ENCODE measurements at regions not wholly inside any gene's neighbourhood (a gene's known extent, or its start where the extent isn't known, plus 50 kb on each side); places are given as distances from the start of the nearest gene placed in this dataset.

DNA sequence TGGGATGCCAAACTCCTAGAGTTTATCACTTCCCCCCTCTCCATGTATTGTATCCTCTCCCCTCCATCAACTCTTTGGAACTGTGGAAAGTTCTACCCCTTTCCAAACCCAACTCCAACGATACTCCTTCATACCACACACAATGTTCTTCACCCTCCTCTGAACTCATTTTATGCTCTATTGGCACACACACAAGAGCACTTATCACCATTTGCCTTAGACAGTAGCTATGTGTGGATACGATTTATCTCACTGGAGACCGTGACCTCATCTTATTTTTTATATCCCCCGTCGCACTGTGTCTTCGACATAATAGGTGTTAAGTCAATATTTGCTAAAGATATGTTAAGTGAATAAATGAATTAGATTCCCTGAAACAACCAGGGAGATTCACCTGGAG lies 316.5 kb upstream of the PROK2 start:
- Histone ChIP-seq H3K4me3 (ENCODE audit: insufficient read depth, low read length, poor library complexity, severe bottlenecking) (no peak overlapping the region), H3K9me3 (ENCODE audit: insufficient read depth, low read length) (no peaks in the 10 kb centered on the region), H3K27ac (ENCODE audit: low read depth, low read length) (peak overlapping the region; percentile 82), H3K79me2 (ENCODE audit: insufficient read depth, low read length) (no peaks in the 10 kb centered on the region), H2AFZ (ENCODE audit: low read depth, low read length, severe bottlenecking) (no peak overlapping the region), H3K9ac (ENCODE audit: low read length) (no peak overlapping the region), H3K27me3 (ENCODE audit: low read length) (no peaks in the 10 kb centered on the region), H3K4me2 (ENCODE audit: low read depth, low read length, poor library complexity, severe bottlenecking) (peak overlapping the region; percentile 68), H3K36me3 (ENCODE audit: low read length) (no peaks in the 10 kb centered on the region), H3F3A (ENCODE audit: insufficient read depth) (peaks cover 29% of the 10 kb centered on the region), H4K20me1 (ENCODE audit: low read depth, low read length) (no peaks in the 10 kb centered on the region), H3K9me2 (replicated peaks; ENCODE audit: insufficient read depth, low read length) (no peaks in the 10 kb centered on the region)
- TF ChIP-seq EZH2phosphoT487 (conservative IDR thresholded peaks at IDR 0.05; ENCODE audit: low read length) = no peak
- TF ChIP-seq, protein P1, sequence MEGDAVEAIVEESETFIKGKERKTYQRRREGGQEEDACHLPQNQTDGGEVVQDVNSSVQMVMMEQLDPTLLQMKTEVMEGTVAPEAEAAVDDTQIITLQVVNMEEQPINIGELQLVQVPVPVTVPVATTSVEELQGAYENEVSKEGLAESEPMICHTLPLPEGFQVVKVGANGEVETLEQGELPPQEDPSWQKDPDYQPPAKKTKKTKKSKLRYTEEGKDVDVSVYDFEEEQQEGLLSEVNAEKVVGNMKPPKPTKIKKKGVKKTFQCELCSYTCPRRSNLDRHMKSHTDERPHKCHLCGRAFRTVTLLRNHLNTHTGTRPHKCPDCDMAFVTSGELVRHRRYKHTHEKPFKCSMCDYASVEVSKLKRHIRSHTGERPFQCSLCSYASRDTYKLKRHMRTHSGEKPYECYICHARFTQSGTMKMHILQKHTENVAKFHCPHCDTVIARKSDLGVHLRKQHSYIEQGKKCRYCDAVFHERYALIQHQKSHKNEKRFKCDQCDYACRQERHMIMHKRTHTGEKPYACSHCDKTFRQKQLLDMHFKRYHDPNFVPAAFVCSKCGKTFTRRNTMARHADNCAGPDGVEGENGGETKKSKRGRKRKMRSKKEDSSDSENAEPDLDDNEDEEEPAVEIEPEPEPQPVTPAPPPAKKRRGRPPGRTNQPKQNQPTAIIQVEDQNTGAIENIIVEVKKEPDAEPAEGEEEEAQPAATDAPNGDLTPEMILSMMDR (IDR thresholded peaks at IDR 0.05; ENCODE audit: insufficient read depth, low read length, poor library complexity, severe bottlenecking) = no peak

DNA sequence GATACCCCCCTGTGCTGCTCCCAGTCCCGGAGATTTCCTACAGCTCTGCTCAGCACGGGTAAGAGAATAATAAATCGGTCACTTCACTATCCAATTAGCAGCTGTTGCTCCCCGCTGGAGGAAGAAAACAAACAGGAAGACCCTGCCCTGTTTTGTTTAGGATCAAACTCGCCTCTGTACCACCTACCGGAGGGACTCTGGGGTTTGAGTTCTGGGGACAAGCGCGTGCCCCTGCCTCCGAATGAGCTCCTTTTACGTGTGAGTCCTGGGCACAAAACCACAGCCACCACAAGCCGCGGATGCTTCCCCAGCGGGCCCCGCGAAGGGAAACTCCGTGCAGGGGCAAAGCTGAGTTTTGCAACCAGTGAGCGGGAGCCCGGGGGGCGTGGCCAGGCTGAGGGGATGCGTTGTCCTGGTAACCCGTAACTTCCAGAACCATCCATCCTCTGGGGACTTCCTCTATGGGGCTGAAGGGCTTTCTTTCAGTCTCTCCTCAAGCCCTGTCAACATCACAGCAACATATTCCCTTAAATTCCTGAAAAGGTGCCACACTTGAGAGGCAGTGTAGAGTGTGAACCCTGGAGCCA lies 315.7 kb upstream of the PROK2 start:
- no peaks in the 10 kb centered on the region for H3K9me3 ChIP-seq (ENCODE audit: insufficient read depth, low read length)
- H3K9ac ChIP-seq (ENCODE audit: low read length) = peak overlapping the region; percentile 42
- H3K9me2 ChIP-seq (replicated peaks; ENCODE audit: insufficient read depth, low read length) = no peaks in the 10 kb centered on the region
- H3K27ac ChIP-seq (ENCODE audit: low read depth, low read length) = peak overlapping the region; percentile 82
- H3K79me2 ChIP-seq (ENCODE audit: insufficient read depth, low read length) = no peaks in the 10 kb centered on the region
- TF ChIP-seq, protein P1 (IDR thresholded peaks at IDR 0.05; ENCODE audit: insufficient read depth, low read length, poor library complexity, severe bottlenecking) = no peak
- no peak for TF ChIP-seq EZH2phosphoT487 (conservative IDR thresholded peaks at IDR 0.05; ENCODE audit: low read length)
- H3K4me3 ChIP-seq (ENCODE audit: insufficient read depth, low read length, poor library complexity, severe bottlenecking) = peak overlapping the region; percentile 38
- H3K36me3 ChIP-seq (ENCODE audit: low read length) = no peaks in the 10 kb centered on the region
- peak overlapping the region; percentile 68 for H3K4me2 ChIP-seq (ENCODE audit: low read depth, low read length, poor library complexity, severe bottlenecking)
- no peaks in the 10 kb centered on the region for H3K27me3 ChIP-seq (ENCODE audit: low read length)
- peaks cover 29% of the 10 kb centered on the region for H3F3A ChIP-seq (ENCODE audit: insufficient read depth)
- H2AFZ ChIP-seq (ENCODE audit: low read depth, low read length, severe bottlenecking) = peak overlapping the region; percentile 12
- no peaks in the 10 kb centered on the region for H4K20me1 ChIP-seq (ENCODE audit: low read depth, low read length)

DNA sequence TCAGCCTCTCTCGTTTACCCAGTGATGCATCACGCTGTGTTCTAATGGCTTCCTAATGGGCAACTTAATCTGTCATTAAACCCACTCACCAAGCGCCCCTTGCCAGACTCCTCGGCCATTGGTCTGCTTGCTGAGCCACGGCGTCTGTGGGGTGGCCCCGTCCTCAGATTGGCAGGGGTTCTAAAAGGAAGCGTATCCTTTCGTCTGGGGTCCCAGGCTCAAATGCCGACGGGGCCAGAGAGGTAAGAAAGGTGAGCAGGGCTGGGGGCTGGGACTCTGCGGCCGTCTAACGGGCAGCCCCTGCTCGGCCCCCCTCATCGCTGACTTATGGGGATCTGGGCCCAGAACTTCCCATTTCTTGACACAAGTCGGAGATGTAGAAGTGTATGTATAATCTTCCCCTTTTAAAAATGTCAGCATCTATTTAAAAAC lies 315.1 kb upstream of the PROK2 start:
- no peaks in the 10 kb centered on the region for H3K27me3 ChIP-seq (ENCODE audit: low read length)
- H3K27ac ChIP-seq (ENCODE audit: low read depth, low read length) = peak overlapping the region; percentile 82
- H3K79me2 ChIP-seq (ENCODE audit: insufficient read depth, low read length) = no peaks in the 10 kb centered on the region
- no peak for TF ChIP-seq EZH2phosphoT487 (conservative IDR thresholded peaks at IDR 0.05; ENCODE audit: low read length)
- TF ChIP-seq, protein P1 (IDR thresholded peaks at IDR 0.05; ENCODE audit: insufficient read depth, low read length, poor library complexity, severe bottlenecking) = no peak
- peak overlapping the region; percentile 68 for H3K4me2 ChIP-seq (ENCODE audit: low read depth, low read length, poor library complexity, severe bottlenecking)
- no peaks in the 10 kb centered on the region for H3K9me2 ChIP-seq (replicated peaks; ENCODE audit: insufficient read depth, low read length)
- H3K4me3 ChIP-seq (ENCODE audit: insufficient read depth, low read length, poor library complexity, severe bottlenecking) = peak overlapping the region; percentile 38
- peak overlapping the region; percentile 42 for H3K9ac ChIP-seq (ENCODE audit: low read length)
- H3K9me3 ChIP-seq (ENCODE audit: insufficient read depth, low read length) = no peaks in the 10 kb centered on the region
- peak overlapping the region; percentile 12 for H2AFZ ChIP-seq (ENCODE audit: low read depth, low read length, severe bottlenecking)
- no peaks in the 10 kb centered on the region for H3K36me3 ChIP-seq (ENCODE audit: low read length)
- peaks cover 29% of the 10 kb centered on the region for H3F3A ChIP-seq (ENCODE audit: insufficient read depth)
- no peaks in the 10 kb centered on the region for H4K20me1 ChIP-seq (ENCODE audit: low read depth, low read length)

Data from SU-DHL-6 (cell line).